IgD-negative memory B cell (primary cell): ENCODE measurements at regions not wholly inside any gene's neighbourhood (a gene's known extent, or its start where the extent isn't known, plus 50 kb on each side); places are given as distances from the start of the nearest gene placed in this dataset.
A peak's percentile ranks its signal among the peaks of the same experiment; 100 is the strongest.
"Not testable (repeated sequence)": the region's sequence is repeated elsewhere in the genome, so short reads cannot be mapped to it uniquely, and the experiment has no call there.

Experiments used
- H3K27ac Mint-ChIP-seq, 3 donors: one replicate each; pipeline ENCODE4 v1.8.0; 2020 to 2022; ENCODE audit warnings: mild to moderate bottlenecking in 3 of 3, mixed read lengths in 3 of 3, moderate library complexity in 1 of 3
- H3K27me3 Mint-ChIP-seq: one replicate; pipeline ENCODE4 v1.8.0; 2021; ENCODE audit warnings: mixed read lengths
- H3K36me3 Mint-ChIP-seq: one replicate; pipeline ENCODE4 v1.8.0; 2020; ENCODE audit warnings: mild to moderate bottlenecking, mixed read lengths
- H3K4me1 Mint-ChIP-seq, 3 donors: one replicate each; pipeline ENCODE4 v1.8.0; 2020 to 2022; ENCODE audit warnings: mixed read lengths in 3 of 3, mild to moderate bottlenecking in 1 of 3
- H3K4me3 Mint-ChIP-seq, 4 donors: one replicate each; pipeline ENCODE4 v1.8.0; 2020 to 2022; ENCODE audit warnings: mild to moderate bottlenecking in 4 of 4, mixed read lengths in 4 of 4, moderate library complexity in 3 of 4
- H3K9me3 Mint-ChIP-seq, 3 donors: one replicate each; pipeline ENCODE4 v1.8.0; 2020 to 2021; ENCODE audit warnings: mixed read lengths in 3 of 3, mild to moderate bottlenecking in 1 of 3

- H3K27ac Mint-ChIP-seq, H3K4me1 Mint-ChIP-seq, H3K9me3 Mint-ChIP-seq, H3K4me3 Mint-ChIP-seq, H3K36me3 Mint-ChIP-seq, H3K27me3 Mint-ChIP-seq: not testable (repeated sequence)
Observed at GRCh38 chr9:88849878-88850277, 141.4 kb upstream of the S1PR3 start.

- H3K36me3 Mint-ChIP-seq: peaks cover 2% of the 10 kb centered on the region
- H3K4me3 Mint-ChIP-seq: no peak overlapping the region
- H3K4me1 Mint-ChIP-seq: no peaks in the 10 kb centered on the region
- H3K9me3 Mint-ChIP-seq: peaks cover 4 to 14% (median 6%) of the 10 kb centered on the region in 3 donors
- peaks cover 9% of the 10 kb centered on the region for H3K27me3 Mint-ChIP-seq
- H3K27ac Mint-ChIP-seq: no peak overlapping the region
Observed at GRCh38 chr9:88852794-88853193, 138.5 kb upstream of the S1PR3 start.

- no peak overlapping the region for H3K4me3 Mint-ChIP-seq
- peaks cover 1% of the 10 kb centered on the region for H3K36me3 Mint-ChIP-seq
- no peak overlapping the region for H3K27ac Mint-ChIP-seq
- peaks cover 5% of the 10 kb centered on the region for H3K27me3 Mint-ChIP-seq
- peaks cover 5 to 13% (median 7%) of the 10 kb centered on the region in 3 donors for H3K9me3 Mint-ChIP-seq
- no peaks in the 10 kb centered on the region for H3K4me1 Mint-ChIP-seq
Observed at GRCh38 chr9:88870627-88871026, 120.6 kb upstream of the S1PR3 start.

DNA sequence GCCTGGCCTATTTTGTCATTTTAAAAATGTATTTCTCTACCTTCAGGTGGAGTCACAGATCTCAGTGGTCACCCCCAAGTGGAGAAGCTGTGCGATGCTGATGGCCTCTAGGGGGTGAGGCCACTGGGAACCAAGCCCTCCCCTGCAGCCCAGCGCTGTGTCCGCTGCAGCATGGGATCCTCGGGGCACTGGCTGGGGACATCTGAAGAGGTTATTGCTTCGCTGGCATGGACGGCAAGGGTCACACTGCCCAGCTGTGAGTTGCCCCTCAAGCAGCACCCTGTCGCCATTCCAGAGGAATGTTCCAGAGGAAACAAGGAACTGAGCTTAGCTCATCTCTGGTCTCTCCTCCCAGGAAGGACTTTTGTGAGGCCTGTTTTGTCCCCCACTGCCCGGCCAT lies 119.6 kb upstream of the S1PR3 start:
- no peak overlapping the region for H3K4me3 Mint-ChIP-seq
- peaks cover 5% of the 10 kb centered on the region for H3K27me3 Mint-ChIP-seq
- no peak overlapping the region for H3K27ac Mint-ChIP-seq
- H3K4me1 Mint-ChIP-seq: peaks cover 0 to 1% (median 0%) of the 10 kb centered on the region in 3 donors
- H3K36me3 Mint-ChIP-seq: peaks cover 1% of the 10 kb centered on the region
- H3K9me3 Mint-ChIP-seq: peaks cover 7 to 10% (median 9%) of the 10 kb centered on the region in 3 donors

GRCh38 chr9:88872192-88872946 lies 118.9 kb upstream of the S1PR3 start:
- no peak overlapping the region for H3K4me3 Mint-ChIP-seq
- peaks cover 0 to 1% (median 0%) of the 10 kb centered on the region in 3 donors for H3K4me1 Mint-ChIP-seq
- no peak overlapping the region for H3K27ac Mint-ChIP-seq
- peaks cover 7 to 10% (median 7%) of the 10 kb centered on the region in 3 donors for H3K9me3 Mint-ChIP-seq
- H3K36me3 Mint-ChIP-seq: peaks cover 1% of the 10 kb centered on the region
- peaks cover 2% of the 10 kb centered on the region for H3K27me3 Mint-ChIP-seq

DNA sequence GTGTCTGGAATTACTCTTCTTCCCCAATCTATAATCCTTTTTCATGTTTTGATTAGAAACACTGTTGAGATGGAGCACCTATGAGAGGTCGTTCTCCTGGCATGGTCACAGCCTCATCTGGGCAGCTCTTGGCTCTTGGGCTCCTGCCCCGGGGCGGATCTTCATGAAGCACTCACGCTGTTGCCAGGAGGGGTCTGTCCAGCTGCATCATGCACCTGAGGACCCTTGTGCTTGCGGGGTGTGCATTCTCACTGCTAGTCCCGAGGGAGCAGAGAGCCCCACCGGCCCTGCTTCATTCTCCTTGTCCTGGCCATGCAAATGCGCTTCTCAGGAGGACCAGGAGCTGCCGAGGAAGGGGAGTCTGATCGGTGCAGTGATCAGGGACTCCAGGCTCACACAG lies 117.6 kb upstream of the S1PR3 start:
- H3K36me3 Mint-ChIP-seq: peaks cover 1% of the 10 kb centered on the region
- no peak overlapping the region for H3K4me3 Mint-ChIP-seq
- H3K9me3 Mint-ChIP-seq: peaks cover 6 to 8% (median 7%) of the 10 kb centered on the region in 3 donors
- no peak overlapping the region for H3K27ac Mint-ChIP-seq
- H3K27me3 Mint-ChIP-seq: peaks cover 2% of the 10 kb centered on the region
- peaks cover 0 to 1% (median 0%) of the 10 kb centered on the region in 3 donors for H3K4me1 Mint-ChIP-seq

- Mint-ChIP-seq H3K27me3 (peaks cover 2% of the 10 kb centered on the region), H3K4me1 (peaks cover 0 to 1% (median 0%) of the 10 kb centered on the region in 3 donors), H3K36me3 (peaks cover 1% of the 10 kb centered on the region), H3K4me3 (no peak overlapping the region), H3K9me3 (peaks cover under 1 to 3% (median 2%) of the 10 kb centered on the region in 3 donors), H3K27ac (no peak overlapping the region)
Observed at GRCh38 chr9:88874391-88874790, 116.9 kb upstream of the S1PR3 start.

DNA sequence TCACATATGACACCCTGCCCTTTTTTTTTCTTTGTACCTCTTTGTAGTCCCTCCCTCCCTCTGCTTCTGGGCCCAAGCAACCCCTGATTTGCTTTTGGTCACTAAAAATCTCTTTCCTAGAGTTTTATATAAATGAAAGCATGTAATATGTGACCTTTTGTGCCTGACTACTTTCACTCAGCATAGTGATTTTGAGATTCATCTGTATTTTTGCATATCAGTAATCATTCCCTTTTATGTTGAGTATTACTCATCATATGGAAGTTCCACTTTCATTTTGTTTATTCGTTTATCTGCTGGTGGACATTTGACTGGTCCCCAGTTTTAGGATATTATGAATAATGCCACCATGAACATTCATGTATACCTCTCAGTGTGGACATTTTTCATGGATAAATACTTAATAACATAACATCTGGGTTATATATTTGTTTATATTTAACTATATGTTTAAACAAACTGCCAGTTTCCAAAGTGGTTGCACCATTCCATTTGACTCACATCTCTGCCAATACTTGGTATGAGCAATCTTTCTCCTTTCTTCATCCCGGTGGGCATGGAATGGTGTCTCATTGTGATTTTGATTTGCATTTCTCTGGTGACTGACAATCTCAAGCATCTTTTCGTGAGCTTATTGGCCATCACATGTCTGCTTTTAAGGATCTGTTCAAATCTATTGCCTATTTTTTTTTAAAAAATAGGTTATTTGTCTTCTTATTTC lies 115.7 kb upstream of the S1PR3 start:
- Mint-ChIP-seq H3K36me3 (peaks cover 1% of the 10 kb centered on the region), H3K27me3 (no peaks in the 10 kb centered on the region), H3K4me3 (no peak overlapping the region), H3K9me3 (peaks cover 0 to 2% (median 2%) of the 10 kb centered on the region in 3 donors), H3K4me1 (peaks cover 0 to 1% (median 0%) of the 10 kb centered on the region in 3 donors), H3K27ac (no peak overlapping the region)

DNA sequence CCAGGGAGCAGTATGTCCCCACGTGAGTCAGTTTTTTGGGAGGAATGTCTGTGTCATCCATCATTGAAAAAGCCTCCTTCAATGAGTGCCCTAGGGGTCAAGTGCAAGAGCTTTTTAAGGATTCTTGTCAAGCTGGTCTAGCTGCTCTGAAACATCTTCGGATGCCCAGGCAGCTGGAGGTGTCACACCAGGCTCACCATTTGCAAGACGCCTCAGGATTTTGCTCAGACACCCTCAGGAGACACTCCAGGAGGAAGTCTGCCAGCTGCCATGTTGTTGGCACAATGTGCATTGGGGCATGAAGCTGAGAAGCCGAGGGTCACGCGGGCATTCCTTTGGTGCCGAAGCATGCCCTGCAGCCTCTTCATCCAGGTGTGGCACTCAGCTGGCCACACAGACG lies 111.1 kb upstream of the S1PR3 start:
- no peak overlapping the region for H3K27ac Mint-ChIP-seq
- no peaks in the 10 kb centered on the region for H3K36me3 Mint-ChIP-seq
- H3K9me3 Mint-ChIP-seq: peaks cover 2 to 11% (median 6%) of the 10 kb centered on the region in 3 donors
- no peak overlapping the region for H3K4me3 Mint-ChIP-seq
- peaks cover 1 to 5% (median 1%) of the 10 kb centered on the region in 3 donors for H3K4me1 Mint-ChIP-seq
- no peaks in the 10 kb centered on the region for H3K27me3 Mint-ChIP-seq

GRCh38 chr9:88884291-88884690 lies 107.0 kb upstream of the S1PR3 start:
- H3K9me3 Mint-ChIP-seq: peaks cover 1 to 15% (median 4%) of the 10 kb centered on the region in 3 donors
- H3K4me3 Mint-ChIP-seq, H3K36me3 Mint-ChIP-seq, H3K4me1 Mint-ChIP-seq, H3K27me3 Mint-ChIP-seq: not testable (repeated sequence)
- peak overlapping the region in 1 of 3 donors; percentile 1 for H3K27ac Mint-ChIP-seq

DNA sequence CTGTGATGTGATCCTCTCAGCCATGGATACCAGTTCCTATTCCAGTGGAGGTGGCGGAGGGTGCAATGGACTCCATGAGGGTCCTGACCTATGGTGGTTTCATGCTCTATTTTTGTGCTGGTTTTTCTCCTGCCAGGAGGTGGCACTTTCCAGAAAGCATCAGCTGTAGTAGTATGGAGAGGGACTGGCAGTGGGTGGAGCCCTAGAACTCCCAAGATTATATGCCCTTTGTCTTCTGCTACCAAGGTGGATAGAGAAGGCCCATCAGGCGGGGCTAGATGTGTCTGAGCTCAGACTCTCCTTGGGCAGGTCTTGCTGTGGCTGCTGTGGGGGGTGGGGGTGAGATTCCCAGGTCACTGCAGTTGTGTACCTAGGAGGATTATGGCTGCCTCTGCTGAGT lies 104.5 kb upstream of the S1PR3 start:
- H3K27me3 Mint-ChIP-seq, H3K27ac Mint-ChIP-seq, H3K4me3 Mint-ChIP-seq, H3K4me1 Mint-ChIP-seq, H3K36me3 Mint-ChIP-seq: not testable (repeated sequence)
- peaks cover 3 to 12% (median 4%) of the 10 kb centered on the region in 3 donors for H3K9me3 Mint-ChIP-seq

- Mint-ChIP-seq H3K27ac (no peak overlapping the region), H3K36me3 (peaks cover 3% of the 10 kb centered on the region), H3K27me3 (peaks cover 5% of the 10 kb centered on the region), H3K9me3 (peaks cover 0 to 3% (median 3%) of the 10 kb centered on the region in 3 donors), H3K4me1 (peaks cover 0 to 2% (median 0%) of the 10 kb centered on the region in 3 donors), H3K4me3 (no peak overlapping the region)
Observed at GRCh38 chr9:88889386-88889785, 101.9 kb upstream of the S1PR3 start.

- Mint-ChIP-seq H3K27me3 (peaks cover 5% of the 10 kb centered on the region), H3K9me3 (peaks cover 0 to 6% (median 3%) of the 10 kb centered on the region in 3 donors), H3K27ac (no peak overlapping the region), H3K36me3 (peaks cover 3% of the 10 kb centered on the region), H3K4me3 (no peak overlapping the region), H3K4me1 (no peaks in the 10 kb centered on the region)
Observed at GRCh38 chr9:88890546-88890945, 100.7 kb upstream of the S1PR3 start.

GRCh38 chr9:88891040-88891439 lies 100.2 kb upstream of the S1PR3 start:
- no peak overlapping the region for H3K4me3 Mint-ChIP-seq
- peaks cover 0 to 9% (median 3%) of the 10 kb centered on the region in 3 donors for H3K9me3 Mint-ChIP-seq
- peaks cover 3% of the 10 kb centered on the region for H3K36me3 Mint-ChIP-seq
- H3K27me3 Mint-ChIP-seq: peaks cover 5% of the 10 kb centered on the region
- H3K4me1 Mint-ChIP-seq: no peaks in the 10 kb centered on the region
- H3K27ac Mint-ChIP-seq: no peak overlapping the region

- Mint-ChIP-seq H3K27me3 (peaks cover 5% of the 10 kb centered on the region), H3K4me3 (no peak overlapping the region), H3K4me1 (no peaks in the 10 kb centered on the region), H3K27ac (peak overlapping the region in 1 of 3 donors; percentile 45), H3K9me3 (peaks cover 0 to 8% (median 1%) of the 10 kb centered on the region in 3 donors), H3K36me3 (peaks cover 3% of the 10 kb centered on the region)
Observed at GRCh38 chr9:88892724-88893123, 98.5 kb upstream of the S1PR3 start.
